ENCODE measurements at regions not wholly inside any gene's neighbourhood (a gene's known extent, or its start where the extent isn't known, plus 50 kb on each side); places are given as distances from the start of the nearest gene placed in this dataset.

DNA sequence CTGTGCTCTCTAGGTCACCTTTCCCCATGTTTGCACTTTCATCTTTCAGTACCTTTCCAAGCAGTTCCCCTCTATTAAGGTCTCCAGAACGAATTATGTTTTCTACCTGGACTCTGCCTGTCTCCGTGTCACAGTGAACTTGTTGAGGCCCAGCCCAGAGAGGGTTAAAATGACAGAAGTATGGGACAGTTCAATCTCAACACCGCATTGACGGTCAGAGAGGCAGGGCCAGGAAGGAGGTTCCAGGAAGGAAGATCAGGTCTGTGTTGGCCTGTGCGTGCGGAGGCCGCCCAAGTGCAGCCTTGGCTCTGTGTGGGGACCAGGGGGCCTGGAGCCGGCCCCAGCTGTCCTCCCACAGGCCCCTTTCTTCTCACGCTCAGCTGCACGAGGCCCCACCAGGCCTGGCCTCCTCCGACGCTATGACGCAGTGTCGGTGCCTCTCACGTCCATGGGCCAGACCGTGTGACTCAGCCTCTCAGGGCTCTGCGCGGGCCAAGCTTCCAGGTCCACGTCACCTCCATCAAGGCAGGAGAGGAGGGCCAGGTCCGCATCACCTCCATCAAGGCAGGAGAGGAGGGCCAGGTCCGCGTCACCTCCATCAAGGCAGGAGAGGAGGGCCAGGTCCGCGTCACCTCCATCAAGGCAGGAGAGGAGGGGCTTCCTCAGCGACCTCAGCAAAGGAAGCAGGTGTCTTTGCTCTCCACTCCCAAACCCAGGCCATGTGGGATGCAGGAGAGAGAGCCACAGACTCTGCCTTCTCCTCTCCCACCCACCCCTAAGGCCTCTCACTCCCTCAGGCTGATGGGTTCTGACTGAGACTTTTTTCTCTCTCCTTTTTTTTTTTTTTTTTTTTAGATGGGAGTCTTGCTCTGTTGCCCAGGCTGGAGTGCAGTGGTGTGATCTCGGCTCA lies 83.1 kb downstream of the CPN2 start:
- no peak for DNase-seq

- DNase-seq: no peak
Measured at GRCh38 chr3:194268654-194269512, 82.2 kb downstream of the CPN2 start.

DNA sequence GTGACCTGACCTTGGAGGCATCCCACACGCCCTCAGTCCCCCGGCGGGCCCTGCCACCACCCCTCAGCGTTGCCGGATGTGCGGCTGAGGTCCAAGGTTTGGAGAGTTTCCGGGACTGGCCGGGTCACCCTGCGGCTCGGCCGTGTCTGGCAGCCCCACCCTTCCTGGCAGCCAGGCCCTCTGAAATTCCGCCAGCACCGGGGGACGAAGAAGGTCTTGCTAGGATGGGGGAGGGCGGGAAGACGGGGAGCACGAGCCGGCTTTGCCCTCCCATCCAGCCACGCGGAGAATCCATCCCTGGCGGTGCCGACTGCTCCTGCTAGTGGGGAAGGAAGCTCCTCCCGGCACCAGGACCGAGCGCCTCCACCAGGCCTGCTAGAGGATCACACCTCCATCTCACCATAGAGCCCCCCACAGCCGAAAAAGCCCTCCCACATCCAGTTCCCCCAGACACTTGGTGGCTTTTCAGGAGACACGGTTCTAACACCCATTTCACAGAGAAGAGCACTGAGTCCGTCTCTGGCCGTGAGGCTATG lies 81.5 kb downstream of the CPN2 start:
- DNase-seq: peak; percentile 52 to 58

DNA sequence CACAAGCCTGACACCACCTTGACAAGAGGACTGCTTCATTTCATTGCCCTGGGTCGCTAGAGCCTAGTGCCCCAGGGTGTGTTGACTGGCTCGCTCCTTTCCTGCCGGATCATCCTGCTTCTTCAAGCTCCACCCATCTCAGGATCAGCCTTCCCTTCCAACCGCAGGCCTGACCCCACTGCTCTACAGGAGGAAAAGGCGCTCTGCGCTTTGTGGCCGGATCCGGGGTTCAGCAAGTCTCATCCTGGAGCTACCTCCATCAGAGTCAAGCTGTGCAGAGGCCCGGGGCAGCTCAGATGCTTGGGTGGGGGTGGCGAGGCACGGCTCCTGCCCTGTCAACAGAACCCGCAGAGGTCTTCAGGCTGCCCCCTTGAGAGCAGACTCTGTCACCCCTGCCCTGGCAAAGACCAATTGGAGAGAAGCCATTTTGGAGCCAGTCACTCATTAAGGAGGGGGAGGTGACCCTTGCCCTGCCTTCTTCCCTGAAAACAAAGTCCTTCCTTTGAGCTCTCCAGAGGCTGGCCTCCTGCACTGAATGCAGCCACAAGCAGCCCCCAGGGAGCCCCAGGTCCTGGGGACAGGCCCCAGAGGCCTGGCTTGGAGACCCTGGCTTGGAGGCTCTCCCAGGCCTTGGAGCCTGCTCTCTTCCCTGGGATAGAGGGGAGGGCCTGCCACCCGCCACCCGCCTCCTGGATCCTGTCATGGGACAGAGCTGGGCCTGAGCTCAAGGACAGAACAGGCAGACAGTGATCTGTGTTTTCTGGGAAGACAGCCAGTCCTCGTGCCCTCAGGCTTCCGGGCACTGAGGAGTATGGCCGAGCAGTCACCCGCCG lies 80.3 kb downstream of the CPN2 start:
- DNase-seq: peak; percentile 8 to 21

DNA sequence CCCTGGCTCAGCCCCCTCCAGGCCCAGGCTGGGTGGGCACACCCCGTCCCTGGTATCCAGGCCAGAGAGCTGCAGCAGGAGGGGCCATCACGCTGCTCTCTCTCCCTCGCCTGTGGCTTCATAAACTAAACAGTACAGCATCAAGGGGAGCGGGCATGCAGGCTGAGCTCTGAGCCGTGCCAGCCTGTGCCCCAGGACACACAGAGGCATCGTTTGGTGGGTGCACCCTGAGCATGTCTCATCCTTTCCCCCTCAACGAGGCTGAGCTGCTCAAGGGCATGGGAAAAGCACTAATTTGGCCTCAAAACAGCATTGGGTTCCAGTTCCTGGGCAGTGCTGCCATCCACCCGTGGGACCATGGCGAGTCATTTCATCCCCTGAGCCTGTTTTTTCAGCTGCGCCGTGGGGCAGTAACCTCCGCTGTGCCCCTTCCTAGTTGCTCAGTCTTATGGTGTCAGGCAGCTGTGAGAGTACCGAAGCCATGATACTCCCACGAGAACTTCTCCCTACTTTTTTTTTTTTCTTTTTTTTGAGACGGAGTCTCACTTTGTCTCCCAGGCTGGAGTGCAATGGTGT lies 79.6 kb downstream of the CPN2 start:
- no peak for DNase-seq

- no peak for DNase-seq
Measured at GRCh38 chr3:194272221-194272620, 78.9 kb downstream of the CPN2 start.

GRCh38 chr3:194272861-194273742 lies 78.0 kb downstream of the CPN2 start:
- DNase-seq: no peak

DNA sequence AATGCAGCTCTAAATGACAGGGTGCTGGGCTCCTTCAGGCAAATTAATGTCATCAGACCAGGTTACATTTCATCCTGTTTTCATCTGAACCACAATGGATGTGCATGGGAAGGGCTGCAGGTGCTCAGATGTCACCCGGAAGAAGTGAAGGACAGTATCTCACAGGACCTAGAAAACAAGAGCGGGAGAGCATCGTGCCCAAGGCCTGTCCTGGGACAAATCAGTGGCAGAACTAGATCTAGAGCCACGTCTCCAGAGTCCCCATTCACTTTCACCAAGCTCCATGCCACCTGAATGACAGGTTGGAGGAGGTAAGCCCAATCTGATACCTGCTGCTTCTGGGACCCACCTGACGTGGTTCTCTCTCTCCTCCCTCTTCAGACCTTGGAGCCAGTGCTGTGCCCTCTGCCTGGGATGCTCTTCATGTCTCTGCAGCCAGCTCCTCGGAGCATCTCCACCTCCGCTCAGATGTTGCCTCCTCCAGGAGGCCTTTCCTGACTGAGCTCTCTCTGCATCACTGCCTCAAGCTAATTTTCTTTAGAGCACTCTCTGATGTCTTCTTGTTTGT lies 77.3 kb downstream of the CPN2 start:
- DNase-seq: no peak

- no peak for DNase-seq
Measured at GRCh38 chr3:194274424-194275085, 76.6 kb downstream of the CPN2 start.

GRCh38 chr3:194275291-194275690 lies 75.8 kb downstream of the CPN2 start:
- DNase-seq: no peak

DNA sequence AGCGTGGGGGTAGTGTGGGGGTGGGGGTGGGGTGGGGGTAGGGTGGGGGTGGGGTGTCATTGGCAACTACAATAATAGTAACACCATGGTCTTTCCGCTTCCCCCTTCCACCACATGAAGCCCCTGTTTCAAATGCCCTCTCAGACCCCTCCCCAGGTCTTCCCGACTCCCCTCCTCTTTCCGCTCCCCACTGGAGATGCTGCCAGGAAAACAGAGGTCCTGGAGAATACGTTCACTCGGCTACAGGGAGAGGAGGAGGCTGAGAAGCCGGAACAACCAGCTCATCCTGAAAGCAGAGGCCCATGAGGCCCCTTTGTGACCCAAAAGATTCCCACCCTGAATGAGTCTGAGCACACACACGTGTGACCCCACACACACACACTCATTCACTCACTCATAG lies 75.4 kb downstream of the CPN2 start:
- DNase-seq: no peak

- DNase-seq: no peak
Measured at GRCh38 chr3:194276768-194277103, 74.4 kb downstream of the CPN2 start.

- no peak for DNase-seq
Measured at GRCh38 chr3:194277104-194277785, 73.9 kb downstream of the CPN2 start.

DNA sequence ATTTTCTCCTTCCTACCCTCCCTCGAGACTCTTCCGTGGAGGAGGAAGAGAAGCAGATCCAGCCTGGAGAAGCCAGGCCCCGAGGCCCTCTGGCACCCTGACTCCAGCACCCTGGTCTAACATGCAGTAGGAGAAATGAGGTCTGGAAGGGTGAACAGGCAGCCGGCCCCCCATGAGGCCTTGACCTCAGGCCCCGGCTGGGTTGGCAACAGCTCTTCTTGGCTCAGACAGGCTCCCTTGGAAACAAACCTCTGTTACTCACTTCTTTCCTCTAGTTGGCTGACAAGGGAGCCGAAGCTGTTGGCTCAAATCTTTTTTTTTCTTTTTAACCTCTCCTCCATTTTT lies 73.4 kb downstream of the CPN2 start:
- no peak for DNase-seq

- DNase-seq: no peak
Measured at GRCh38 chr3:194278186-194278845, 72.8 kb downstream of the CPN2 start.

- DNase-seq: no peak
Measured at GRCh38 chr3:194279101-194279500, 72.0 kb downstream of the CPN2 start.

GRCh38 chr3:194279701-194280360 lies 71.3 kb downstream of the CPN2 start:
- no peak for DNase-seq

DNA sequence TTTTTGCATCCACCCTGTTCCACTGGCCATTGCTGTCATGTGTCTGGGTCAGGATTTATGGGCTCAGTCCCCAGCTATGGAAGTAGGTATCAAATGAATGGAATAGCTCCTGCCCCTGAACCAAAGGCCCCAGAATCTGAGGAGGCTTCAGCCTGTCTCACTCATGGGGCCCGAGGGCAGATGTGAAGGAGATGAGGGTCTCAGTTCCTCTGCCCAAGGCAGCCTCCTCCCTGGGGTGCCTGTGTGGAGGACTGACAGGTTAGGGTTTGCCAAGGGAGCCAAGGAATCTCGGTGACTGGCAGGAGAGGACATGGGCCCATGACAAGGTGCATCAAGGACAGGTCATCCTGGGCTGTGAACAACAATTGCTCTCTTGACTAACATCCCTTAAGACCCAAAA lies 70.4 kb downstream of the CPN2 start:
- DNase-seq: no peak

DNA sequence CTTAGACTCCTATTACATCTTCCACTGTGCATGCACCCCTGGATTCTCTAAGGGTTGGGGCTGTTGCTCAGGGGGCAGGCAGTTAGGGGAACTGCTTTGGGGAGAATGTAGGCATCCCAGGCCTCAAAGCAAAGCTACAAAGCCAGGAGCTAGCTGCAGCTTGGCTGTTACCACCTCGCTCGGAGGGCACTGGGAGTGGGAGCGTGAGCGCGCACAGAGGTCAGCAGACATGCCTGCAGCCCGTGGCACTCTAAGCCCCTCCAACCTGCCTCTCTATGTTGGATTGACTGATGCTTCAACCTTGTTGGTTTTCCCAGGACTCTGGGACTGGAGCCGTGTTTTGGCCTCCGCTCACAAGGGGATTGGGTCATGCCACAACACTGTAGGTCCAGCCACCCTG lies 69.8 kb downstream of the CPN2 start:
- DNase-seq: no peak
